Kidney epithelial cell (primary cell): ENCODE measurements at regions not wholly inside any gene's neighbourhood (a gene's known extent, or its start where the extent isn't known, plus 50 kb on each side); places are given as distances from the start of the nearest gene placed in this dataset.

Source experiments
- DNase-seq: peaks from one replicate; pipeline ENCODE4 v3.0.0-alpha.2; 2010; ENCODE audit warnings: low read depth
- H3K27me3 ChIP-seq: 2 replicates; pipeline ENCODE4 v1.6.0; 2011; ENCODE audit warnings: low read length; ENCODE audit not compliant: control insufficient read depth, insufficient read depth
- H3K36me3 ChIP-seq: 2 replicates; pipeline ENCODE4 v1.5.1; 2011; ENCODE audit warnings: low read length; ENCODE audit not compliant: control insufficient read depth, insufficient read depth
- H3K4me3 ChIP-seq: 2 replicates; pipeline ENCODE4 v1.5.1; 2011; ENCODE audit warnings: low read depth, mild to moderate bottlenecking, control low read depth, low read length
- CTCF ChIP-seq: IDR thresholded peaks from 2 replicates; pipeline ENCODE4 v1.5.1; 2011; ENCODE audit warnings: mild to moderate bottlenecking, moderate library complexity, low read length, control low read depth, inconsistent platforms; ENCODE audit not compliant: insufficient read depth, poor library complexity, severe bottlenecking

- H3K27me3 ChIP-seq: no peaks in the 10 kb centered on the region
- no peak for TF ChIP-seq CTCF
Measured at GRCh38 chr1:87179076-87179810, 149.4 kb upstream of the LMO4 start.

GRCh38 chr1:87179851-87180519 lies 148.7 kb upstream of the LMO4 start:
- Histone ChIP-seq H3K36me3 (no peaks in the 10 kb centered on the region), H3K4me3 (no peak overlapping the region), H3K27me3 (no peaks in the 10 kb centered on the region)
- no peak for DNase-seq
- TF ChIP-seq CTCF: no peak

More at GRCh38 chr1:87179076-87179810, 149.4 kb upstream of the LMO4 start:
- no peak overlapping the region for H3K4me3 ChIP-seq
- H3K36me3 ChIP-seq: no peaks in the 10 kb centered on the region
- no peak for DNase-seq

GRCh38 chr1:87180682-87181081 lies 148.0 kb upstream of the LMO4 start:
- Histone ChIP-seq H3K27me3 (no peaks in the 10 kb centered on the region), H3K36me3 (no peaks in the 10 kb centered on the region), H3K4me3 (no peak overlapping the region)
- no peak for TF ChIP-seq CTCF
- no peak for DNase-seq

GRCh38 chr1:87182611-87183010 lies 146.1 kb upstream of the LMO4 start:
- H3K36me3 ChIP-seq: no peaks in the 10 kb centered on the region
- TF ChIP-seq CTCF: no peak
- no peak overlapping the region for H3K4me3 ChIP-seq
- DNase-seq: no peak
- H3K27me3 ChIP-seq: no peaks in the 10 kb centered on the region

- DNase-seq: no peak
- no peaks in the 10 kb centered on the region for H3K27me3 ChIP-seq
- no peak for TF ChIP-seq CTCF
- no peaks in the 10 kb centered on the region for H3K36me3 ChIP-seq
- no peak overlapping the region for H3K4me3 ChIP-seq
Measured at GRCh38 chr1:87185077-87185476, 143.6 kb upstream of the LMO4 start.

GRCh38 chr1:87186346-87186745 lies 142.3 kb upstream of the LMO4 start:
- no peaks in the 10 kb centered on the region for H3K27me3 ChIP-seq
- H3K4me3 ChIP-seq: no peak overlapping the region
- no peaks in the 10 kb centered on the region for H3K36me3 ChIP-seq
- TF ChIP-seq CTCF: no peak
- no peak for DNase-seq
